Epithelial cell of prostate (primary cell): ENCODE measurements at regions not wholly inside any gene's neighbourhood (a gene's known extent, or its start where the extent isn't known, plus 50 kb on each side); places are given as distances from the start of the nearest gene placed in this dataset.
A peak's percentile ranks its signal among the peaks of the same experiment; 100 is the strongest.

Experiments used
- DNase-seq: peaks from one replicate; pipeline ENCODE4 v3.0.0-alpha.2; 2011; ENCODE audit warnings: low read depth, low spot score
- H3K27ac ChIP-seq: fragments of 450-650 bp; 2 replicates; pipeline ENCODE4 v1.5.1; 2017; ENCODE audit warnings: mild to moderate bottlenecking

GRCh38 chr13:22642088-22642487 is 538.7 kb upstream of the SGCG start:
- no peak overlapping the region for H3K27ac ChIP-seq
- no peak for DNase-seq

GRCh38 chr13:22644941-22645340 is 535.8 kb upstream of the SGCG start:
- H3K27ac ChIP-seq: no peak overlapping the region

GRCh38 chr13:22647156-22647850 is 533.5 kb upstream of the SGCG start:
- DNase-seq: no peak

More at GRCh38 chr13:22644941-22645340, 535.8 kb upstream of the SGCG start:
- no peak for DNase-seq

GRCh38 chr13:22648320-22648801 is 532.4 kb upstream of the SGCG start:
- no peak overlapping the region for H3K27ac ChIP-seq
- DNase-seq: no peak

More at GRCh38 chr13:22647156-22647850, 533.5 kb upstream of the SGCG start:
- no peak overlapping the region for H3K27ac ChIP-seq

GRCh38 chr13:22652796-22653195 is 528.0 kb upstream of the SGCG start:
- no peak for DNase-seq
- no peak overlapping the region for H3K27ac ChIP-seq

GRCh38 chr13:22653866-22654265 is 526.9 kb upstream of the SGCG start:
- DNase-seq: no peak
- H3K27ac ChIP-seq: no peak overlapping the region

GRCh38 chr13:22655106-22655852 is 525.5 kb upstream of the SGCG start:
- no peak for DNase-seq
- H3K27ac ChIP-seq: no peak overlapping the region

GRCh38 chr13:22662771-22663170 is 518.0 kb upstream of the SGCG start:
- no peak for DNase-seq
- H3K27ac ChIP-seq: no peak overlapping the region

- H3K27ac ChIP-seq: no peak overlapping the region
- no peak for DNase-seq
Observed at GRCh38 chr13:22665506-22665905, 515.3 kb upstream of the SGCG start.

GRCh38 chr13:22690756-22691155 is 490.0 kb upstream of the SGCG start:
- H3K27ac ChIP-seq: no peak overlapping the region
- DNase-seq: no peak

- no peak for DNase-seq
- H3K27ac ChIP-seq: no peak overlapping the region
Observed at GRCh38 chr13:22693691-22694090, 487.1 kb upstream of the SGCG start.

GRCh38 chr13:22696433-22696832 is 484.3 kb upstream of the SGCG start:
- DNase-seq: no peak

GRCh38 chr13:22698467-22698866 is 482.3 kb upstream of the SGCG start:
- no peak for DNase-seq
- no peak overlapping the region for H3K27ac ChIP-seq

More at GRCh38 chr13:22696433-22696832, 484.3 kb upstream of the SGCG start:
- no peak overlapping the region for H3K27ac ChIP-seq

- no peak overlapping the region for H3K27ac ChIP-seq
- DNase-seq: no peak
Observed at GRCh38 chr13:22700246-22700887, 480.4 kb upstream of the SGCG start.

GRCh38 chr13:22703601-22704209 is 477.1 kb upstream of the SGCG start:
- no peak overlapping the region for H3K27ac ChIP-seq
- peak; percentile 8 for DNase-seq

GRCh38 chr13:22707946-22708345 is 472.8 kb upstream of the SGCG start:
- H3K27ac ChIP-seq: no peak overlapping the region
- DNase-seq: no peak

- no peak overlapping the region for H3K27ac ChIP-seq
- no peak for DNase-seq
Observed at GRCh38 chr13:22717036-22717435, 463.7 kb upstream of the SGCG start.

- no peak overlapping the region for H3K27ac ChIP-seq
- DNase-seq: no peak
Observed at GRCh38 chr13:22726726-22727125, 454.1 kb upstream of the SGCG start.

GRCh38 chr13:22735011-22735995 is 445.5 kb upstream of the SGCG start:
- no peak for DNase-seq

More at GRCh38 chr13:22735011-22735995, 445.5 kb upstream of the SGCG start:
- H3K27ac ChIP-seq: no peak overlapping the region
